ENCODE measurements at regions not wholly inside any gene's neighbourhood (a gene's known extent, or its start where the extent isn't known, plus 50 kb on each side); places are given as distances from the start of the nearest gene placed in this dataset.

DNA sequence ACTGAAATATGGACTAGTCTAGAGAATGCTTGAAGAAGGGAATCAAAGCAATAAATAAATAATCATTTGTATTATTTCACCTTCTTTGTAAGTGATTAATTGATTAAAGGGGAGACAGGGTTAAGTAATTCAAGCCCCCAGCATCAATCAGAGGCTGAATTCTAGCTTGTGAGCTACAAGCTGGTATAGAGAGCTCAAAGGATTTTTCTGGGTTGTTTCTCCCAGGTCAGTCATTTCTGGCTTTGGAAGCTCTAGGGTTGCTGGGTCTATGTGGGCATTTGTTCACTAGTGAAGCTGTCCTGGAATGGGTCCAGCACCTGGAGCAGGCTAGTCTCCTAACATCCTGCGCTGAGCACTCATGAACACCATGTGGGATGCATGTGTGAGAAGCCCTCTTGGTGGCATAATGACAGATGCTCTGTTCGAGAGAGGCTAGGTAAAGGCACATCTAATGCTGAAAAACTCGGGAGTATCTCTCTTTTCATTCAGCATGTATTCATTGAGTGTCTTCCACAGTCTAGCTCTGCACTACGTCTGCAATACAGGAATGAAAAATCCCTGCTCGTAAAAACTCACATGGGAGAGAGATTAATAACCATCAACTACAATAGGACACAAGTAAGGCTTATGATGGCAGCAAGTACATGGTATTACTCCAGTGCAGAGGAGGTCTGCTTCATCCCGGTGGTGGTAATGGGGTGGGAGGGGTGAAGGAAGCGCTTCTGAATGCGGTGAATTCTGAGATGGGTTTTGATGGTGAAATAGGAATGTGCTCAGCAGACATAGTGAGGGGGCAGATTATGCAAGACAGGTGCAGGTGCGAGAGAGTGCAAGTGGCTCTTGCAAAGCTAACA is 68.0 kb upstream of the NRP1 start:
- intact Hi-C loops (cut with micrococcal nuclease), result no loop called here
- no peak for TF ChIP-seq CTCF (IDR thresholded peaks at IDR 0.05; ENCODE audit: borderline replicate concordance)

GRCh38 chr10:33401300-33401699 is 66.8 kb upstream of the NRP1 start:
- intact Hi-C loops (cut with micrococcal nuclease), result no loop called here
- TF ChIP-seq CTCF (IDR thresholded peaks at IDR 0.05; ENCODE audit: borderline replicate concordance), result no peak
- no peak overlapping the region for H3K4me3 ChIP-seq
- no peak for DNase-seq
- H3K36me3 ChIP-seq, result no peaks in the 10 kb centered on the region
- H3K27ac ChIP-seq (replicated peaks), result no peak overlapping the region
- H3K27me3 ChIP-seq (ENCODE audit: low read depth), result no peaks in the 10 kb centered on the region
- no peaks in the 10 kb centered on the region for H3K4me1 ChIP-seq
- peaks cover 19% of the 10 kb centered on the region for H3K9me3 ChIP-seq (replicated peaks)

More for the DNA sequence above, 68.0 kb upstream of the NRP1 start:
- Histone ChIP-seq H3K9me3 (replicated peaks) (peaks cover 8% of the 10 kb centered on the region), H3K27ac (replicated peaks) (no peak overlapping the region), H3K36me3 (no peaks in the 10 kb centered on the region), H3K27me3 (ENCODE audit: low read depth) (no peaks in the 10 kb centered on the region), H3K4me3 (no peak overlapping the region), H3K4me1 (no peaks in the 10 kb centered on the region)
- no peak for DNase-seq

DNA sequence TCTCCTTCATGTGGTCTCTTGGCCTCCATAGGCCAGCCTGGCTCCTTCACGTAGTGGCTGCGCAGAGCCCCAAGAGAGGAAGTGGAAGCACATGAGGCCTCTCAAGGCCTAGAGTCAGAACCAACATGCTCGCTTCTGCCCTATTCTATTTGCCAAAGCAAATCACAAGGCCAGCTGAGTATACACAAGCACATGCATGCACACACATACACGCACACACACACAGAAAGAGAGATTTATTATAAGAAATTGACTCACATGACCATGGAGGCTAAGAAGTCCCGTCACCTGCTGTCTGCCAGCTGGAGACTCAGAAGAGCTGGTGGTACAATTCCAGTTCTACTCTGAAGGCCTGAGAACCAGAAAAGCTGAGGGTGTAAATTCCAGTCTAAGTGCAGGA is 64.3 kb upstream of the NRP1 start:
- Histone ChIP-seq H3K4me3 (no peak overlapping the region), H3K9me3 (replicated peaks) (peaks cover 23% of the 10 kb centered on the region), H3K27ac (replicated peaks) (no peak overlapping the region), H3K36me3 (no peaks in the 10 kb centered on the region), H3K4me1 (no peaks in the 10 kb centered on the region), H3K27me3 (ENCODE audit: low read depth) (no peaks in the 10 kb centered on the region)
- intact Hi-C loops (cut with micrococcal nuclease), result no loop called here
- TF ChIP-seq CTCF (IDR thresholded peaks at IDR 0.05; ENCODE audit: borderline replicate concordance), result no peak
- DNase-seq, result no peak

- H3K27ac ChIP-seq (replicated peaks), result no peak overlapping the region
- H3K9me3 ChIP-seq (replicated peaks), result peaks cover 23% of the 10 kb centered on the region
- H3K27me3 ChIP-seq (ENCODE audit: low read depth), result peaks cover 4% of the 10 kb centered on the region
- DNase-seq, result no peak
- intact Hi-C loops (cut with micrococcal nuclease), result no loop called here
- no peak for TF ChIP-seq CTCF (IDR thresholded peaks at IDR 0.05; ENCODE audit: borderline replicate concordance)
- no peaks in the 10 kb centered on the region for H3K4me1 ChIP-seq
- H3K36me3 ChIP-seq, result no peaks in the 10 kb centered on the region
- H3K4me3 ChIP-seq, result no peak overlapping the region
Measured at GRCh38 chr10:33396938-33397337, 62.5 kb upstream of the NRP1 start.

DNA sequence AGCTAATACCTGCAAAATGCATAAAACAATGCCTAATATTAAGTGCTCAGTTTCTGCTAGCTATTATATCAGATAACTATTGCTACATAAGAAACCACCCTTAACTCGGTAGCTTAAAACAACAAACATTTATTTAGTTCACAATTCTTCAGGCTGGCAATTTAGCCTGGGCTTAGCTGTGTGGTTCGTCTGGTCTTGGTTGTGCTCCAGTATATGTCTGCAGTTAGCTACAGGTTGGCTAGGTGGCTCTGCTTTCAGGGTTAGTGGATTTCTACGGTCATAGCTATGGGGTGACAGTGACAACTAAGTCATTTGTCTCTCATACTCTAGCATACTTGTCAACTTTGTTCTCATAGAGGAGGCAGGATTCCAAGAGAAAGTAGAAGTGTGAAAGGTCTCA is 61.8 kb upstream of the NRP1 start:
- no peaks in the 10 kb centered on the region for H3K36me3 ChIP-seq
- H3K27ac ChIP-seq (replicated peaks), result no peak overlapping the region
- H3K4me3 ChIP-seq, result no peak overlapping the region
- no peaks in the 10 kb centered on the region for H3K4me1 ChIP-seq
- intact Hi-C loops (cut with micrococcal nuclease), result no loop called here
- peaks cover 23% of the 10 kb centered on the region for H3K9me3 ChIP-seq (replicated peaks)
- TF ChIP-seq CTCF (IDR thresholded peaks at IDR 0.05; ENCODE audit: borderline replicate concordance), result no peak
- H3K27me3 ChIP-seq (ENCODE audit: low read depth), result peaks cover 4% of the 10 kb centered on the region
- DNase-seq, result no peak

Data from left ventricle myocardium inferior (tissue), 1 donor.